ENCODE measurements at regions not wholly inside any gene's neighbourhood (a gene's known extent, or its start where the extent isn't known, plus 50 kb on each side); places are given as distances from the start of the nearest gene placed in this dataset.

- DNase-seq (ENCODE audit: low read depth, low spot score) (no peak), ATAC-seq (no peak)
- Histone ChIP-seq H3K9me3 (ENCODE audit: control insufficient read depth, insufficient read depth, low read depth, low read length) (no peaks in the 10 kb centered on the region), H3K4me3 (ENCODE audit: low read depth in 2 of 2, low read length in 2 of 2) (no peak overlapping the region), H3K36me3 (ENCODE audit: control insufficient read depth, insufficient read depth, low read length) (no peaks in the 10 kb centered on the region), H3K27me3 (ENCODE audit: control insufficient read depth, insufficient read depth, low read length) (no peaks in the 10 kb centered on the region), H3K4me1 (ENCODE audit: control insufficient read depth, insufficient read depth, low read length) (no peaks in the 10 kb centered on the region), H3K27ac (ENCODE audit: low read length) (no peak overlapping the region)
- intact Hi-C loops (cut with micrococcal nuclease; ENCODE audit: unreplicated experiment), result no loop called here
- BruUV-seq (replicated peaks), result no TSS peak
- in situ Hi-C loops (cut with HindIII; ENCODE audit: low pct_unique_long_range_greater_than_20kb, low sequenced_read_pairs), result no loop called here
- CTCF ChIA-PET, result no interaction called here
- POLR2A ChIA-PET, result no interaction called here
- TF ChIP-seq REST (IDR thresholded peaks at IDR 0.05; ENCODE audit: insufficient read depth in 1 of 2, low read depth in 2 of 2, low read length in 1 of 2) (no peak), POLR2AphosphoS5 (IDR thresholded peaks at IDR 0.05; ENCODE audit: low read depth, low read length) (no peak), TCF7L2 (IDR thresholded peaks at IDR 0.05; ENCODE audit: low read depth, low read length) (no peak), SIN3A (IDR thresholded peaks at IDR 0.05; ENCODE audit: borderline replicate concordance, insufficient read depth, low read depth, low read length) (no peak), CTCF (IDR thresholded peaks at IDR 0.05) (no peak)
These were observed 651.5 kb downstream of the CENPC start for GRCh38 chr4:66893807-66894206.

- Histone ChIP-seq H3K9me3 (ENCODE audit: control insufficient read depth, insufficient read depth, low read depth, low read length) (no peaks in the 10 kb centered on the region), H3K27ac (ENCODE audit: low read length) (no peak overlapping the region), H3K36me3 (ENCODE audit: control insufficient read depth, insufficient read depth, low read length) (no peaks in the 10 kb centered on the region), H3K27me3 (ENCODE audit: control insufficient read depth, insufficient read depth, low read length) (no peaks in the 10 kb centered on the region), H3K4me1 (ENCODE audit: control insufficient read depth, insufficient read depth, low read length) (no peaks in the 10 kb centered on the region), H3K4me3 (ENCODE audit: low read depth in 2 of 2, low read length in 2 of 2) (no peak overlapping the region)
- DNase-seq (ENCODE audit: low read depth, low spot score), result no peak
- intact Hi-C loops (cut with micrococcal nuclease; ENCODE audit: unreplicated experiment), result no loop called here
- TF ChIP-seq REST (IDR thresholded peaks at IDR 0.05; ENCODE audit: insufficient read depth in 1 of 2, low read depth in 2 of 2, low read length in 1 of 2), result no peak
- TF ChIP-seq POLR2AphosphoS5 (IDR thresholded peaks at IDR 0.05; ENCODE audit: low read depth, low read length), result no peak
- TF ChIP-seq TCF7L2 (IDR thresholded peaks at IDR 0.05; ENCODE audit: low read depth, low read length), result no peak
- TF ChIP-seq SIN3A (IDR thresholded peaks at IDR 0.05; ENCODE audit: borderline replicate concordance, insufficient read depth, low read depth, low read length), result no peak
- TF ChIP-seq CTCF (IDR thresholded peaks at IDR 0.05), result no peak
- POLR2A ChIA-PET, result no interaction called here
- no peak for ATAC-seq
- CTCF ChIA-PET, result no interaction called here
- in situ Hi-C loops (cut with HindIII; ENCODE audit: low pct_unique_long_range_greater_than_20kb, low sequenced_read_pairs), result no loop called here
- BruUV-seq (replicated peaks), result no TSS peak
These were observed 658.2 kb downstream of the CENPC start for GRCh38 chr4:66887061-66887460.

Measured in Panc1 (cell line).